ENCODE measurements at regions not wholly inside any gene's neighbourhood (a gene's known extent, or its start where the extent isn't known, plus 50 kb on each side); places are given as distances from the start of the nearest gene placed in this dataset.

GRCh38 chr16:19968891-19969683 lies 84.4 kb upstream of the GPRC5B start:
- no peak overlapping the region for H3K9ac ChIP-seq (ENCODE audit: low read depth, low read length, poor library complexity)
- DNase-seq (ENCODE audit: low spot score), result no peak
- no peak overlapping the region for H3K27ac ChIP-seq (replicated peaks; ENCODE audit: low read length)
- no CpG with 5 or more reads among the region's 8 CpGs for WGBS, 2 donors (ENCODE audit: extremely low coverage in 2 of 2, insufficient read length in 2 of 2, insufficient replicate concordance in 1 of 2)
- H2BK5ac ChIP-seq (ENCODE audit: low read length), result no peak overlapping the region
- no peaks in the 10 kb centered on the region for H3K27me3 ChIP-seq (ENCODE audit: control insufficient read depth in 3 of 3, insufficient read depth in 3 of 3, low read depth in 1 of 3, low read length in 3 of 3)
- H3K14ac ChIP-seq (ENCODE audit: low read length), result no peak overlapping the region
- H4K91ac ChIP-seq (ENCODE audit: low read depth, low read length, poor library complexity), result no peak overlapping the region
- no peak overlapping the region for H3K4me3 ChIP-seq (ENCODE audit: low read length in 2 of 2)
- H4K8ac ChIP-seq (ENCODE audit: low read depth, low read length), result no peak overlapping the region
- no peak overlapping the region for H2AK5ac ChIP-seq (ENCODE audit: low read depth, low read length)
- H2BK12ac ChIP-seq (ENCODE audit: low read length), result no peak overlapping the region
- H3K36me3 ChIP-seq (replicated peaks in 1 of 2; ENCODE audit: control insufficient read depth in 2 of 2, insufficient read depth in 2 of 2, low read length in 2 of 2), result no peaks in the 10 kb centered on the region
- H3K4me1 ChIP-seq (ENCODE audit: control insufficient read depth in 2 of 2, insufficient read depth in 1 of 2, low read depth in 1 of 2, low read length in 2 of 2), result peaks cover 0 to 3% of the 10 kb centered on the region in 2 donors
- H3K4me2 ChIP-seq (ENCODE audit: insufficient read depth, low read length, poor library complexity, severe bottlenecking), result no peak overlapping the region
- peaks cover 0 to 2% of the 10 kb centered on the region in 2 donors for H3K9me3 ChIP-seq (replicated peaks in 1 of 2; ENCODE audit: control insufficient read depth in 2 of 2, insufficient read depth in 1 of 2, low read depth in 1 of 2, low read length in 2 of 2)
- H2AFZ ChIP-seq (ENCODE audit: low read length), result no peak overlapping the region
- H2BK15ac ChIP-seq (ENCODE audit: low read length), result no peak overlapping the region
- no peaks in the 10 kb centered on the region for H3K79me1 ChIP-seq (ENCODE audit: low read depth, low read length)
- H3K23ac ChIP-seq (ENCODE audit: low read depth, low read length, poor library complexity), result no peak overlapping the region
- no peak overlapping the region for H3K4ac ChIP-seq (ENCODE audit: low read length)
- no peak overlapping the region for H3K18ac ChIP-seq (ENCODE audit: low read length)
- H2BK120ac ChIP-seq (ENCODE audit: low read depth, low read length), result no peak overlapping the region

GRCh38 chr16:19967963-19968362 lies 83.3 kb upstream of the GPRC5B start:
- H2AK5ac ChIP-seq (ENCODE audit: low read depth, low read length), result no peak overlapping the region
- H2BK12ac ChIP-seq (ENCODE audit: low read length), result no peak overlapping the region
- no peak overlapping the region for H4K8ac ChIP-seq (ENCODE audit: low read depth, low read length)
- H3K27ac ChIP-seq (replicated peaks; ENCODE audit: low read length), result no peak overlapping the region
- no peak overlapping the region for H3K9ac ChIP-seq (ENCODE audit: low read depth, low read length, poor library complexity)
- no peak overlapping the region for H2BK120ac ChIP-seq (ENCODE audit: low read depth, low read length)
- no peak overlapping the region for H3K14ac ChIP-seq (ENCODE audit: low read length)
- no peak overlapping the region for H4K91ac ChIP-seq (ENCODE audit: low read depth, low read length, poor library complexity)
- H3K4me2 ChIP-seq (ENCODE audit: insufficient read depth, low read length, poor library complexity, severe bottlenecking), result no peak overlapping the region
- H3K4me3 ChIP-seq (ENCODE audit: low read length in 2 of 2), result no peak overlapping the region
- H3K79me1 ChIP-seq (ENCODE audit: low read depth, low read length), result no peaks in the 10 kb centered on the region
- H3K4ac ChIP-seq (ENCODE audit: low read length), result no peak overlapping the region
- no peak overlapping the region for H3K23ac ChIP-seq (ENCODE audit: low read depth, low read length, poor library complexity)
- no peaks in the 10 kb centered on the region for H3K36me3 ChIP-seq (replicated peaks in 1 of 2; ENCODE audit: control insufficient read depth in 2 of 2, insufficient read depth in 2 of 2, low read length in 2 of 2)
- H2BK15ac ChIP-seq (ENCODE audit: low read length), result no peak overlapping the region
- no CpG with 5 or more reads among the region's 5 CpGs for WGBS, 2 donors (ENCODE audit: extremely low coverage in 2 of 2, insufficient read length in 2 of 2, insufficient replicate concordance in 1 of 2)
- no peaks in the 10 kb centered on the region for H3K27me3 ChIP-seq (ENCODE audit: control insufficient read depth in 3 of 3, insufficient read depth in 3 of 3, low read depth in 1 of 3, low read length in 3 of 3)
- no peak overlapping the region for H3K18ac ChIP-seq (ENCODE audit: low read length)
- H2AFZ ChIP-seq (ENCODE audit: low read length), result no peak overlapping the region
- peaks cover 0 to 3% of the 10 kb centered on the region in 2 donors for H3K4me1 ChIP-seq (ENCODE audit: control insufficient read depth in 2 of 2, insufficient read depth in 1 of 2, low read depth in 1 of 2, low read length in 2 of 2)
- H2BK5ac ChIP-seq (ENCODE audit: low read length), result no peak overlapping the region
- peaks cover 0 to 2% of the 10 kb centered on the region in 2 donors for H3K9me3 ChIP-seq (replicated peaks in 1 of 2; ENCODE audit: control insufficient read depth in 2 of 2, insufficient read depth in 1 of 2, low read depth in 1 of 2, low read length in 2 of 2)
- no peak for DNase-seq (ENCODE audit: low spot score)

GRCh38 chr16:19967561-19967960 lies 82.9 kb upstream of the GPRC5B start:
- H2BK5ac ChIP-seq (ENCODE audit: low read length), result no peak overlapping the region
- no peak for DNase-seq (ENCODE audit: low spot score)
- no peak overlapping the region for H3K4me3 ChIP-seq (ENCODE audit: low read length in 2 of 2)
- H3K36me3 ChIP-seq (replicated peaks in 1 of 2; ENCODE audit: control insufficient read depth in 2 of 2, insufficient read depth in 2 of 2, low read length in 2 of 2), result no peaks in the 10 kb centered on the region
- no peak overlapping the region for H3K4me2 ChIP-seq (ENCODE audit: insufficient read depth, low read length, poor library complexity, severe bottlenecking)
- no peak overlapping the region for H3K23ac ChIP-seq (ENCODE audit: low read depth, low read length, poor library complexity)
- H3K9me3 ChIP-seq (replicated peaks in 1 of 2; ENCODE audit: control insufficient read depth in 2 of 2, insufficient read depth in 1 of 2, low read depth in 1 of 2, low read length in 2 of 2), result peaks cover 0 to 2% of the 10 kb centered on the region in 2 donors
- H4K8ac ChIP-seq (ENCODE audit: low read depth, low read length), result no peak overlapping the region
- H2BK12ac ChIP-seq (ENCODE audit: low read length), result no peak overlapping the region
- no peak overlapping the region for H3K4ac ChIP-seq (ENCODE audit: low read length)
- H3K27ac ChIP-seq (replicated peaks; ENCODE audit: low read length), result no peak overlapping the region
- H3K27me3 ChIP-seq (ENCODE audit: control insufficient read depth in 3 of 3, insufficient read depth in 3 of 3, low read depth in 1 of 3, low read length in 3 of 3), result no peaks in the 10 kb centered on the region
- H3K9ac ChIP-seq (ENCODE audit: low read depth, low read length, poor library complexity), result no peak overlapping the region
- H2AK5ac ChIP-seq (ENCODE audit: low read depth, low read length), result no peak overlapping the region
- H3K4me1 ChIP-seq (ENCODE audit: control insufficient read depth in 2 of 2, insufficient read depth in 1 of 2, low read depth in 1 of 2, low read length in 2 of 2), result peaks cover 0 to 3% of the 10 kb centered on the region in 2 donors
- H3K79me1 ChIP-seq (ENCODE audit: low read depth, low read length), result no peaks in the 10 kb centered on the region
- no peak overlapping the region for H2BK120ac ChIP-seq (ENCODE audit: low read depth, low read length)
- no peak overlapping the region for H2AFZ ChIP-seq (ENCODE audit: low read length)
- no peak overlapping the region for H4K91ac ChIP-seq (ENCODE audit: low read depth, low read length, poor library complexity)
- H3K18ac ChIP-seq (ENCODE audit: low read length), result no peak overlapping the region
- H2BK15ac ChIP-seq (ENCODE audit: low read length), result no peak overlapping the region
- H3K14ac ChIP-seq (ENCODE audit: low read length), result no peak overlapping the region

- H2AFZ ChIP-seq (ENCODE audit: low read length), result no peak overlapping the region
- H3K18ac ChIP-seq (ENCODE audit: low read length), result no peak overlapping the region
- H3K4me2 ChIP-seq (ENCODE audit: insufficient read depth, low read length, poor library complexity, severe bottlenecking), result no peak overlapping the region
- H2BK12ac ChIP-seq (ENCODE audit: low read length), result no peak overlapping the region
- H3K4ac ChIP-seq (ENCODE audit: low read length), result no peak overlapping the region
- no peak overlapping the region for H3K4me3 ChIP-seq (ENCODE audit: low read length in 2 of 2)
- no peaks in the 10 kb centered on the region for H3K27me3 ChIP-seq (ENCODE audit: control insufficient read depth in 3 of 3, insufficient read depth in 3 of 3, low read depth in 1 of 3, low read length in 3 of 3)
- H3K36me3 ChIP-seq (replicated peaks in 1 of 2; ENCODE audit: control insufficient read depth in 2 of 2, insufficient read depth in 2 of 2, low read length in 2 of 2), result no peaks in the 10 kb centered on the region
- H2AK5ac ChIP-seq (ENCODE audit: low read depth, low read length), result no peak overlapping the region
- H3K23ac ChIP-seq (ENCODE audit: low read depth, low read length, poor library complexity), result no peak overlapping the region
- no peak overlapping the region for H3K9ac ChIP-seq (ENCODE audit: low read depth, low read length, poor library complexity)
- H3K4me1 ChIP-seq (ENCODE audit: control insufficient read depth in 2 of 2, insufficient read depth in 1 of 2, low read depth in 1 of 2, low read length in 2 of 2), result peaks cover 0 to 2% of the 10 kb centered on the region in 2 donors
- no peak overlapping the region for H3K27ac ChIP-seq (replicated peaks; ENCODE audit: low read length)
- H2BK15ac ChIP-seq (ENCODE audit: low read length), result no peak overlapping the region
- DNase-seq (ENCODE audit: low spot score), result no peak
- H4K8ac ChIP-seq (ENCODE audit: low read depth, low read length), result no peak overlapping the region
- peaks cover 0 to under 1% of the 10 kb centered on the region in 2 donors for H3K9me3 ChIP-seq (replicated peaks in 1 of 2; ENCODE audit: control insufficient read depth in 2 of 2, insufficient read depth in 1 of 2, low read depth in 1 of 2, low read length in 2 of 2)
- H4K91ac ChIP-seq (ENCODE audit: low read depth, low read length, poor library complexity), result no peak overlapping the region
- WGBS, 2 donors (ENCODE audit: extremely low coverage in 2 of 2, insufficient read length in 2 of 2, insufficient replicate concordance in 1 of 2), result no CpG with 5 or more reads among the region's 5 CpGs
- no peak overlapping the region for H2BK120ac ChIP-seq (ENCODE audit: low read depth, low read length)
- no peak overlapping the region for H2BK5ac ChIP-seq (ENCODE audit: low read length)
- H3K79me1 ChIP-seq (ENCODE audit: low read depth, low read length), result no peaks in the 10 kb centered on the region
- no peak overlapping the region for H3K14ac ChIP-seq (ENCODE audit: low read length)
Observed at GRCh38 chr16:19963301-19963700, 78.7 kb upstream of the GPRC5B start.
